Activated CD8-positive, alpha-beta memory T cell treated with anti-CD3 and anti-CD28 coated beads, Interleukin-2, amount 10 ng/mL, durations not matched to agents 7 days and 5 days (primary cell): ENCODE measurements at regions not wholly inside any gene's neighbourhood (a gene's known extent, or its start where the extent isn't known, plus 50 kb on each side); places are given as distances from the start of the nearest gene placed in this dataset.
"Not testable (repeated sequence)": the region's sequence is repeated elsewhere in the genome, so short reads cannot be mapped to it uniquely, and the experiment has no call there.

ENCODE experiments used
- ATAC-seq: fragments of 150-1000 bp; cut with Tn5 transposase; one replicate; pipeline ENCODE4 v1.10.0; 2021; ENCODE audit warnings: moderate library complexity
- CTCF ChIA-PET: fragments of 350-600 bp; sonication (Branson Sonifier 250); formaldehyde crosslinking; loops from one replicate; lab custom pipeline; 2021; ENCODE audit warnings: antibody characterized with exemption; lab: Charles Lee
- DNase-seq: peaks from one replicate; pipeline ENCODE4 v3.0.0-alpha.2; 2020
- H3K27ac Mint-ChIP-seq: one replicate; pipeline ENCODE4 v1.8.0; 2021; ENCODE audit warnings: mild to moderate bottlenecking, mixed read lengths
- H3K27me3 Mint-ChIP-seq: one replicate; pipeline ENCODE4 v1.8.0; 2021; ENCODE audit warnings: mixed read lengths
- H3K36me3 Mint-ChIP-seq: one replicate; pipeline ENCODE4 v1.8.0; 2021; ENCODE audit warnings: mild to moderate bottlenecking, mixed read lengths
- H3K4me1 Mint-ChIP-seq: one replicate; pipeline ENCODE4 v1.8.0; 2021; ENCODE audit warnings: mixed read lengths
- H3K4me3 Mint-ChIP-seq: one replicate; pipeline ENCODE4 v1.8.0; 2021; ENCODE audit warnings: mild to moderate bottlenecking, moderate library complexity, mixed read lengths
- H3K9me3 Mint-ChIP-seq: one replicate; pipeline ENCODE4 v1.8.0; 2022; ENCODE audit warnings: low read depth, mixed read lengths

- Mint-ChIP-seq H3K4me3 (no peak overlapping the region), H3K36me3 (no peaks in the 10 kb centered on the region), H3K27ac (no peak overlapping the region), H3K4me1 (no peaks in the 10 kb centered on the region), H3K9me3 (no peaks in the 10 kb centered on the region), H3K27me3 (no peaks in the 10 kb centered on the region)
- DNase-seq (no peak), ATAC-seq (no peak)
- CTCF ChIA-PET, result no interaction called here
Measured at GRCh38 chr11:129503646-129504045, 128.0 kb downstream of the BARX2 start.

- no peak overlapping the region for H3K4me3 Mint-ChIP-seq
- no peaks in the 10 kb centered on the region for H3K27me3 Mint-ChIP-seq
- ATAC-seq (no peak), DNase-seq (no peak)
- H3K27ac Mint-ChIP-seq, result no peak overlapping the region
- CTCF ChIA-PET, result no interaction called here
- H3K9me3 Mint-ChIP-seq, result no peaks in the 10 kb centered on the region
- H3K4me1 Mint-ChIP-seq, result no peaks in the 10 kb centered on the region
- no peaks in the 10 kb centered on the region for H3K36me3 Mint-ChIP-seq
Measured at GRCh38 chr11:129505266-129505665, 129.6 kb downstream of the BARX2 start.

GRCh38 chr11:129508163-129508562 is 132.5 kb downstream of the BARX2 start:
- Mint-ChIP-seq H3K9me3 (peaks cover 2% of the 10 kb centered on the region), H3K36me3 (no peaks in the 10 kb centered on the region), H3K4me1 (no peaks in the 10 kb centered on the region), H3K27ac (no peak overlapping the region), H3K4me3 (no peak overlapping the region), H3K27me3 (no peaks in the 10 kb centered on the region)
- ATAC-seq (no peak), DNase-seq (no peak)
- CTCF ChIA-PET, result no interaction called here

GRCh38 chr11:129528296-129528695 is 152.6 kb downstream of the BARX2 start:
- peaks cover 2% of the 10 kb centered on the region for H3K9me3 Mint-ChIP-seq
- H3K27ac Mint-ChIP-seq, result no peak overlapping the region
- no peaks in the 10 kb centered on the region for H3K36me3 Mint-ChIP-seq
- CTCF ChIA-PET, result no interaction called here
- no peaks in the 10 kb centered on the region for H3K27me3 Mint-ChIP-seq
- DNase-seq (no peak), ATAC-seq (no peak)
- H3K4me3 Mint-ChIP-seq, result no peak overlapping the region
- no peaks in the 10 kb centered on the region for H3K4me1 Mint-ChIP-seq

GRCh38 chr11:129530154-129530895 is 154.7 kb downstream of the BARX2 start:
- CTCF ChIA-PET, result no interaction called here
- no peaks in the 10 kb centered on the region for H3K36me3 Mint-ChIP-seq
- H3K4me3 Mint-ChIP-seq, result no peak overlapping the region
- H3K9me3 Mint-ChIP-seq, result peaks cover 2% of the 10 kb centered on the region
- H3K27me3 Mint-ChIP-seq, result no peaks in the 10 kb centered on the region
- H3K27ac Mint-ChIP-seq, result no peak overlapping the region
- DNase-seq (no peak), ATAC-seq (no peak)
- no peaks in the 10 kb centered on the region for H3K4me1 Mint-ChIP-seq

- DNase-seq, result no peak
- Mint-ChIP-seq H3K27me3 (no peaks in the 10 kb centered on the region), H3K36me3 (no peaks in the 10 kb centered on the region), H3K27ac (no peak overlapping the region), H3K4me3 (no peak overlapping the region), H3K4me1 (no peaks in the 10 kb centered on the region), H3K9me3 (peaks cover 16% of the 10 kb centered on the region)
- ATAC-seq, result no peak
- CTCF ChIA-PET, result no interaction called here
Measured at GRCh38 chr11:129533395-129533794, 157.7 kb downstream of the BARX2 start.

GRCh38 chr11:129536338-129536737 is 160.7 kb downstream of the BARX2 start:
- CTCF ChIA-PET, result no interaction called here
- Mint-ChIP-seq H3K9me3 (peaks cover 16% of the 10 kb centered on the region), H3K27me3 (no peaks in the 10 kb centered on the region), H3K4me1 (no peaks in the 10 kb centered on the region), H3K4me3 (no peak overlapping the region), H3K27ac (no peak overlapping the region), H3K36me3 (no peaks in the 10 kb centered on the region)
- DNase-seq, result no peak
- no peak for ATAC-seq

GRCh38 chr11:129538323-129538722 is 162.7 kb downstream of the BARX2 start:
- H3K36me3 Mint-ChIP-seq, result no peaks in the 10 kb centered on the region
- no peak overlapping the region for H3K4me3 Mint-ChIP-seq
- CTCF ChIA-PET, result no interaction called here
- H3K27me3 Mint-ChIP-seq, result no peaks in the 10 kb centered on the region
- no peak for DNase-seq
- H3K9me3 Mint-ChIP-seq, result peaks cover 14% of the 10 kb centered on the region
- no peaks in the 10 kb centered on the region for H3K4me1 Mint-ChIP-seq
- H3K27ac Mint-ChIP-seq, result no peak overlapping the region
- no peak for ATAC-seq

- CTCF ChIA-PET, result no interaction called here
- H3K4me3 Mint-ChIP-seq, result no peak overlapping the region
- DNase-seq, result no peak
- ATAC-seq, result no peak
- H3K4me1 Mint-ChIP-seq, result no peaks in the 10 kb centered on the region
- H3K36me3 Mint-ChIP-seq, result no peaks in the 10 kb centered on the region
- no peaks in the 10 kb centered on the region for H3K27me3 Mint-ChIP-seq
- no peak overlapping the region for H3K27ac Mint-ChIP-seq
- peaks cover 2% of the 10 kb centered on the region for H3K9me3 Mint-ChIP-seq
Measured at GRCh38 chr11:129543515-129544290, 168.1 kb downstream of the BARX2 start.

GRCh38 chr11:129544691-129545090 is 169.0 kb downstream of the BARX2 start:
- no peak overlapping the region for H3K27ac Mint-ChIP-seq
- no peak overlapping the region for H3K4me3 Mint-ChIP-seq
- no peaks in the 10 kb centered on the region for H3K36me3 Mint-ChIP-seq
- DNase-seq (no peak), ATAC-seq (no peak)
- no peaks in the 10 kb centered on the region for H3K4me1 Mint-ChIP-seq
- peaks cover 4% of the 10 kb centered on the region for H3K9me3 Mint-ChIP-seq
- H3K27me3 Mint-ChIP-seq, result no peaks in the 10 kb centered on the region
- CTCF ChIA-PET, result no interaction called here

- no peak for DNase-seq
- no peak overlapping the region for H3K4me3 Mint-ChIP-seq
- peaks cover 10% of the 10 kb centered on the region for H3K9me3 Mint-ChIP-seq
- H3K27ac Mint-ChIP-seq, result no peak overlapping the region
- no peak for ATAC-seq
- no peaks in the 10 kb centered on the region for H3K27me3 Mint-ChIP-seq
- CTCF ChIA-PET, result no interaction called here
- no peaks in the 10 kb centered on the region for H3K36me3 Mint-ChIP-seq
- no peaks in the 10 kb centered on the region for H3K4me1 Mint-ChIP-seq
Measured at GRCh38 chr11:129546266-129546665, 170.6 kb downstream of the BARX2 start.

- DNase-seq (no peak), ATAC-seq (no peak)
- Mint-ChIP-seq H3K4me3 (no peak overlapping the region), H3K27ac (no peak overlapping the region), H3K9me3 (peaks cover 2% of the 10 kb centered on the region), H3K4me1 (no peaks in the 10 kb centered on the region), H3K27me3 (no peaks in the 10 kb centered on the region), H3K36me3 (no peaks in the 10 kb centered on the region)
- CTCF ChIA-PET, result no interaction called here
Measured at GRCh38 chr11:129557421-129557820, 181.8 kb downstream of the BARX2 start.

- H3K9me3 Mint-ChIP-seq, result peaks cover 2% of the 10 kb centered on the region
- ATAC-seq (no peak), DNase-seq (no peak)
- H3K27ac Mint-ChIP-seq, result no peak overlapping the region
- H3K27me3 Mint-ChIP-seq, result no peaks in the 10 kb centered on the region
- H3K4me1 Mint-ChIP-seq, result no peaks in the 10 kb centered on the region
- no peaks in the 10 kb centered on the region for H3K36me3 Mint-ChIP-seq
- no peak overlapping the region for H3K4me3 Mint-ChIP-seq
- CTCF ChIA-PET, result no interaction called here
Measured at GRCh38 chr11:129569007-129569406, 193.4 kb downstream of the BARX2 start.

- H3K4me3 Mint-ChIP-seq, DNase-seq, H3K27ac Mint-ChIP-seq, CTCF ChIA-PET, ATAC-seq, H3K36me3 Mint-ChIP-seq, H3K9me3 Mint-ChIP-seq, H3K27me3 Mint-ChIP-seq, H3K4me1 Mint-ChIP-seq: not testable (repeated sequence)
Measured at GRCh38 chr11:129572667-129573066, 197.0 kb downstream of the BARX2 start.
